ENCODE measurements at regions not wholly inside any gene's neighbourhood (a gene's known extent, or its start where the extent isn't known, plus 50 kb on each side); places are given as distances from the start of the nearest gene placed in this dataset.

- DNase-seq (ENCODE audit: low read depth) = no peak
Observed at GRCh38 chr15:46652266-46652665, 1017.4 kb downstream of the SQOR start.

- no peak for DNase-seq (ENCODE audit: low read depth)
Observed at GRCh38 chr15:46654993-46655392, 1020.2 kb downstream of the SQOR start.

GRCh38 chr15:46660096-46660842 lies 1025.4 kb downstream of the SQOR start:
- DNase-seq (ENCODE audit: low read depth) = no peak

- DNase-seq (ENCODE audit: low read depth) = no peak
Observed at GRCh38 chr15:46670258-46670657, 1035.4 kb downstream of the SQOR start.

- DNase-seq (ENCODE audit: low read depth) = no peak
Observed at GRCh38 chr15:46671336-46671735, 1036.5 kb downstream of the SQOR start.

GRCh38 chr15:46672041-46672440 lies 1037.2 kb downstream of the SQOR start:
- no peak for DNase-seq (ENCODE audit: low read depth)

- DNase-seq (ENCODE audit: low read depth) = no peak
Observed at GRCh38 chr15:46676233-46677206, 1040.8 kb upstream of the SEMA6D start.

GRCh38 chr15:46677491-46677890 lies 1039.8 kb upstream of the SEMA6D start:
- no peak for DNase-seq (ENCODE audit: low read depth)

- no peak for DNase-seq (ENCODE audit: low read depth)
Observed at GRCh38 chr15:46681901-46682300, 1035.4 kb upstream of the SEMA6D start.

GRCh38 chr15:46682969-46683791 lies 1034.1 kb upstream of the SEMA6D start:
- no peak for DNase-seq (ENCODE audit: low read depth)

- no peak for DNase-seq (ENCODE audit: low read depth)
Observed at GRCh38 chr15:46685096-46685495, 1032.2 kb upstream of the SEMA6D start.

- no peak for DNase-seq (ENCODE audit: low read depth)
Observed at GRCh38 chr15:46685681-46686080, 1031.6 kb upstream of the SEMA6D start.

- DNase-seq (ENCODE audit: low read depth) = no peak
Observed at GRCh38 chr15:46696281-46696680, 1021.0 kb upstream of the SEMA6D start.

GRCh38 chr15:46701346-46701745 lies 1016.0 kb upstream of the SEMA6D start:
- DNase-seq (ENCODE audit: low read depth) = no peak

GRCh38 chr15:46701896-46702295 lies 1015.4 kb upstream of the SEMA6D start:
- no peak for DNase-seq (ENCODE audit: low read depth)

- DNase-seq (ENCODE audit: low read depth) = no peak
Observed at GRCh38 chr15:46703020-46703861, 1014.1 kb upstream of the SEMA6D start.

- DNase-seq (ENCODE audit: low read depth) = no peak
Observed at GRCh38 chr15:46703871-46704637, 1013.3 kb upstream of the SEMA6D start.

GRCh38 chr15:46707452-46707851 lies 1009.9 kb upstream of the SEMA6D start:
- no peak for DNase-seq (ENCODE audit: low read depth)

- DNase-seq (ENCODE audit: low read depth) = no peak
Observed at GRCh38 chr15:46708226-46708625, 1009.1 kb upstream of the SEMA6D start.

- no peak for DNase-seq (ENCODE audit: low read depth)
Observed at GRCh38 chr15:46709460-46710083, 1007.7 kb upstream of the SEMA6D start.

Data from non-pigmented ciliary epithelial cell (primary cell).